Endothelial cell of umbilical vein (primary cell): ENCODE measurements at regions not wholly inside any gene's neighbourhood (a gene's known extent, or its start where the extent isn't known, plus 50 kb on each side); places are given as distances from the start of the nearest gene placed in this dataset.

ENCODE experiments used
- BruUV-seq: library from RNA; stranded (reverse); fragments of 400-500 nt; replicated peaks from 2 replicates; lab custom pipeline; 2021; lab: Mats Ljungman, UMichigan
- CTCF ChIA-PET: fragments of 300-600, 350-600 bp; sonication (Branson Sonifier 250); formaldehyde crosslinking; loops from one replicate; lab custom pipeline; 2021; ENCODE audit warnings: antibody characterized with exemption, inconsistent platforms; lab: Charles Lee
- POLR2A ChIA-PET: fragments of 300-600, 350-600 bp; sonication (Branson Sonifier 250); formaldehyde crosslinking; loops from one replicate; lab custom pipeline; 2021; ENCODE audit warnings: antibody characterized with exemption, inconsistent platforms; lab: Charles Lee
- DNase-seq: peaks from one replicate; pipeline ENCODE4 v3.0.0-alpha.2; 2011; ENCODE audit warnings: low read depth, low spot score
- FAIRE-seq: peaks from 2 replicates; lab custom pipeline; 2011; peaks lifted over from hg19 to GRCh38; lab: Jason Lieb, UNC
- H2AFZ ChIP-seq: 2 replicates; pipeline ENCODE4 v1.6.0; 2012; ENCODE audit warnings: low read depth, low read length, control low read depth, inconsistent platforms
- H3K27ac ChIP-seq: 2 replicates; pipeline ENCODE4 v1.5.1; 2011; ENCODE audit warnings: low read depth, mild to moderate bottlenecking, control low read depth, low read length, moderate library complexity; ENCODE audit not compliant: insufficient read depth
- H3K27me3 ChIP-seq, 2 experiments: 2 replicates each; pipeline versions ENCODE4 v1.6.0 to v1.6.1; 2011; ENCODE audit warnings: low read length in 2 of 2, mixed read lengths in 1 of 2; ENCODE audit not compliant: control insufficient read depth in 2 of 2, insufficient read depth in 2 of 2
- H3K36me3 ChIP-seq, 2 experiments: 2 replicates in 1 of 2; 3 replicates in 1 of 2; pipeline ENCODE4 v1.5.1; 2011; ENCODE audit warnings: low read length in 2 of 2, mild to moderate bottlenecking in 1 of 2, moderate library complexity in 1 of 2; ENCODE audit not compliant: control insufficient read depth in 2 of 2, insufficient read depth in 2 of 2; ENCODE audit errors: extremely low read depth in 1 of 2
- H3K4me1 ChIP-seq: 3 replicates; pipeline ENCODE4 v1.5.1; 2011; ENCODE audit warnings: mild to moderate bottlenecking, low read length; ENCODE audit not compliant: control insufficient read depth, insufficient read depth; ENCODE audit errors: extremely low read depth
- H3K4me2 ChIP-seq: 2 replicates; pipeline ENCODE4 v1.6.1; 2011; ENCODE audit warnings: low read length, control low read depth, mixed read lengths; ENCODE audit not compliant: insufficient read depth
- H3K4me3 ChIP-seq, 3 experiments: fragments of 200-600 bp in 1 of 3; sonication (generic), shearing (Covaris generic) in 1 of 3; replicated peaks in 1 of 3; 2 replicates each; pipeline ENCODE4 v1.5.1; 2011 to 2016; ENCODE audit warnings: control low read depth in 3 of 3, low read length in 3 of 3, mild to moderate bottlenecking in 2 of 3, inconsistent platforms in 1 of 3, low read depth in 1 of 3, moderate library complexity in 1 of 3; ENCODE audit not compliant: insufficient read depth in 1 of 3
- H3K79me2 ChIP-seq: 2 replicates; pipeline ENCODE4 v1.6.0; 2012; ENCODE audit warnings: low read length, inconsistent platforms; ENCODE audit not compliant: control insufficient read depth, insufficient read depth
- H3K9ac ChIP-seq: replicated peaks from 2 replicates; pipeline ENCODE3; 2011; ENCODE audit warnings: low read length, control low read depth; ENCODE audit not compliant: insufficient read depth; ENCODE audit errors: extremely low read depth
- H3K9me1 ChIP-seq: replicated peaks from 3 replicates; pipeline ENCODE4 v1.6.0; 2011; ENCODE audit warnings: mild to moderate bottlenecking, low read length; ENCODE audit not compliant: control insufficient read depth, insufficient read depth; ENCODE audit errors: extremely low read depth
- H3K9me3 ChIP-seq: replicated peaks from 2 replicates; pipeline ENCODE4 v1.5.1; 2012; ENCODE audit warnings: low read length, inconsistent platforms; ENCODE audit not compliant: control insufficient read depth, insufficient read depth
- H4K20me1 ChIP-seq: replicated peaks from 2 replicates; pipeline ENCODE3; 2011; ENCODE audit warnings: mild to moderate bottlenecking, low read length; ENCODE audit not compliant: control insufficient read depth, insufficient read depth; ENCODE audit errors: extremely low read depth
- CTCF ChIP-seq, 2 donors: IDR thresholded peaks; 1 replicate in 1 of 2; 2 replicates in 1 of 2; pipeline ENCODE4 v1.5.1; 2011; ENCODE audit warnings: low read length in 2 of 2, mild to moderate bottlenecking in 2 of 2, moderate library complexity in 2 of 2, control low read depth in 1 of 2, inconsistent platforms in 1 of 2, low read depth in 1 of 2; ENCODE audit not compliant: insufficient read depth in 1 of 2; ENCODE audit errors: extremely low read depth in 1 of 2
- EZH2 ChIP-seq: IDR thresholded peaks from 2 replicates; pipeline ENCODE4 v1.6.1; 2012; ENCODE audit warnings: borderline replicate concordance, low read depth, mild to moderate bottlenecking, moderate library complexity, low read length, inconsistent platforms; ENCODE audit not compliant: severe bottlenecking
- FOS ChIP-seq: IDR thresholded peaks from 2 replicates; pipeline ENCODE4 v1.6.1; 2011; ENCODE audit warnings: mild to moderate bottlenecking, low read length, moderate library complexity, borderline replicate concordance; ENCODE audit not compliant: insufficient read depth
- GATA2 ChIP-seq: IDR thresholded peaks from 2 replicates; pipeline ENCODE4 v1.7.0; 2011; ENCODE audit warnings: low read depth, mild to moderate bottlenecking, moderate library complexity, mixed read lengths, low read length; ENCODE audit not compliant: insufficient read length, insufficient read depth
- JUN ChIP-seq: IDR thresholded peaks from 2 replicates; pipeline ENCODE4 v1.6.1; 2011; ENCODE audit warnings: borderline replicate concordance, low read depth; ENCODE audit not compliant: insufficient read length, insufficient read depth
- MAX ChIP-seq: IDR thresholded peaks from 2 replicates; pipeline ENCODE4 v1.6.1; 2011; ENCODE audit not compliant: insufficient read depth, insufficient read length
- MYC ChIP-seq: IDR thresholded peaks from one replicate; pipeline ENCODE4 v1.6.1; 2011; ENCODE audit warnings: mild to moderate bottlenecking, low read depth, low read length
- POLR2A ChIP-seq: IDR thresholded peaks from 2 replicates; pipeline ENCODE4 v1.6.1; 2012; ENCODE audit warnings: low read depth, mild to moderate bottlenecking, control low read depth, low read length
- POLR2AphosphoS5 ChIP-seq: IDR thresholded peaks from 2 replicates; pipeline ENCODE4 v1.6.1; 2012; ENCODE audit warnings: low read depth, mild to moderate bottlenecking, control low read depth, low read length, moderate library complexity; ENCODE audit not compliant: insufficient read depth
- dilution Hi-C: fragments of 300-500 bp; cut with MboI; formaldehyde crosslinking; loops from one replicate; pipeline ENCODE4 v1.15.0; 2019; ENCODE audit warnings: low sequenced_read_pairs; ENCODE audit not compliant: extremely low pct_ligation_motif_present
- intact Hi-C: fragments of 100-400 bp; cut with micrococcal nuclease; formaldehyde crosslinking; loops from one replicate; pipeline ENCODE4 v1.10.0; 2022

- dilution Hi-C loops = no loop called here
- FAIRE-seq = no peak
- Histone ChIP-seq H3K9me3 (peaks cover 13% of the 10 kb centered on the region), H3K79me2 (no peaks in the 10 kb centered on the region), H3K4me2 (no peak overlapping the region), H3K4me3 (no peak overlapping the region), H3K27ac (no peak overlapping the region), H3K9ac (no peak overlapping the region), H3K27me3 (no peaks in the 10 kb centered on the region), H3K9me1 (no peaks in the 10 kb centered on the region), H2AFZ (no peak overlapping the region), H3K4me1 (no peaks in the 10 kb centered on the region), H3K36me3 (no peaks in the 10 kb centered on the region), H4K20me1 (no peaks in the 10 kb centered on the region)
- CTCF ChIA-PET = no interaction called here
- POLR2A ChIA-PET = no interaction called here
- no peak for DNase-seq
- TF ChIP-seq POLR2AphosphoS5 (no peak), FOS (no peak), CTCF (IDR thresholded peaks at IDR 0.05; ENCODE audit: extremely low read depth in 1 of 2, insufficient read depth in 1 of 2, low read depth in 1 of 2, low read length in 2 of 2) (no peak), EZH2 (no peak), POLR2A (no peak), GATA2 (no peak), MYC (no peak), MAX (no peak), JUN (no peak)
- no TSS peak for BruUV-seq
- intact Hi-C loops = no loop called here
Measured at GRCh38 chr18:77486985-77487384, 237.3 kb downstream of the GALR1 start.
